RKO (cell line): ENCODE measurements at regions not wholly inside any gene's neighbourhood (a gene's known extent, or its start where the extent isn't known, plus 50 kb on each side); places are given as distances from the start of the nearest gene placed in this dataset.

Experiments
- DNase-seq: peaks from one replicate; pipeline ENCODE4 v3.0.0-alpha.2; 2016; ENCODE audit warnings: low spot score

GRCh38 chr10:47104786-47105385 lies 193.7 kb downstream of the PTPN20 start:
- DNase-seq = no peak

GRCh38 chr10:47107007-47107747 lies 192.8 kb upstream of the GDF10 start:
- DNase-seq = no peak

GRCh38 chr10:47109906-47110305 lies 190.1 kb upstream of the GDF10 start:
- DNase-seq = no peak

GRCh38 chr10:47111329-47111862 lies 188.6 kb upstream of the GDF10 start:
- no peak for DNase-seq

- no peak for DNase-seq
These were observed 187.4 kb upstream of the GDF10 start for GRCh38 chr10:47112612-47113011.

- DNase-seq = no peak
These were observed 186.0 kb upstream of the GDF10 start for GRCh38 chr10:47113907-47114500.

GRCh38 chr10:47114680-47115186 lies 185.3 kb upstream of the GDF10 start:
- DNase-seq = no peak

GRCh38 chr10:47115322-47115721 lies 184.7 kb upstream of the GDF10 start:
- no peak for DNase-seq

- no peak for DNase-seq
These were observed 183.6 kb upstream of the GDF10 start for GRCh38 chr10:47116445-47116844.

GRCh38 chr10:47118326-47118725 lies 181.7 kb upstream of the GDF10 start:
- DNase-seq = no peak

GRCh38 chr10:47121336-47121735 lies 178.7 kb upstream of the GDF10 start:
- DNase-seq = no peak

GRCh38 chr10:47123716-47124288 lies 176.2 kb upstream of the GDF10 start:
- DNase-seq = no peak

- DNase-seq = no peak
These were observed 172.7 kb upstream of the GDF10 start for GRCh38 chr10:47127188-47127785.

GRCh38 chr10:47130491-47130890 lies 169.5 kb upstream of the GDF10 start:
- no peak for DNase-seq

GRCh38 chr10:47133871-47134570 lies 166.0 kb upstream of the GDF10 start:
- DNase-seq = no peak

GRCh38 chr10:47136866-47137265 lies 163.1 kb upstream of the GDF10 start:
- no peak for DNase-seq

- DNase-seq = no peak
These were observed 162.6 kb upstream of the GDF10 start for GRCh38 chr10:47137311-47137851.

GRCh38 chr10:47139121-47139520 lies 160.9 kb upstream of the GDF10 start:
- no peak for DNase-seq

GRCh38 chr10:47140761-47141348 lies 159.1 kb upstream of the GDF10 start:
- no peak for DNase-seq

- DNase-seq = no peak
These were observed 158.6 kb upstream of the GDF10 start for GRCh38 chr10:47141349-47141748.

- no peak for DNase-seq
These were observed 156.9 kb upstream of the GDF10 start for GRCh38 chr10:47143072-47143471.
